Calu3 (cell line): ENCODE measurements at regions not wholly inside any gene's neighbourhood (a gene's known extent, or its start where the extent isn't known, plus 50 kb on each side); places are given as distances from the start of the nearest gene placed in this dataset.
"Not testable (repeated sequence)": the region's sequence is repeated elsewhere in the genome, so short reads cannot be mapped to it uniquely, and the experiment has no call there.

ENCODE experiments used
- BruUV-seq: library from RNA; stranded (reverse); fragments of 400-500 nt; replicated peaks from 2 replicates; lab custom pipeline; 2021; lab: Mats Ljungman, UMichigan
- CTCF ChIA-PET: fragments of 300-600 bp; sonication (Branson Sonifier 250); formaldehyde crosslinking; loops from one replicate; lab custom pipeline; 2022; ENCODE audit warnings: antibody characterized with exemption; lab: Charles Lee
- DNase-seq: peaks from one replicate; pipeline ENCODE4 v3.0.0; 2022
- H3K27ac Mint-ChIP-seq: one replicate; pipeline ENCODE4 v1.8.0; 2022; ENCODE audit warnings: mixed read lengths; ENCODE audit not compliant: unreplicated experiment
- H3K27me3 Mint-ChIP-seq: one replicate; pipeline ENCODE4 v1.8.0; 2022; ENCODE audit warnings: mixed read lengths; ENCODE audit not compliant: unreplicated experiment
- H3K36me3 Mint-ChIP-seq: one replicate; pipeline ENCODE4 v1.8.0; 2022; ENCODE audit warnings: mild to moderate bottlenecking, moderate library complexity, mixed read lengths; ENCODE audit not compliant: insufficient read depth, unreplicated experiment
- H3K4me1 Mint-ChIP-seq: one replicate; pipeline ENCODE4 v1.8.0; 2022; ENCODE audit warnings: mild to moderate bottlenecking, low read depth, mixed read lengths; ENCODE audit not compliant: unreplicated experiment
- H3K4me3 Mint-ChIP-seq: one replicate; pipeline ENCODE4 v1.8.0; 2022; ENCODE audit warnings: mild to moderate bottlenecking, low read depth, moderate library complexity, mixed read lengths; ENCODE audit not compliant: unreplicated experiment
- H3K9me3 Mint-ChIP-seq: one replicate; pipeline ENCODE4 v1.8.0; 2022; ENCODE audit warnings: low read depth, mixed read lengths; ENCODE audit not compliant: unreplicated experiment
- intact Hi-C: fragments of 100-400 bp; cut with micrococcal nuclease; formaldehyde crosslinking; loops from one replicate; pipeline ENCODE4 v1.10.0; 2022; ENCODE audit not compliant: unreplicated experiment
- TF ChIP-seq, protein P1 (sequence below): fragments of 200-600 bp; IDR thresholded peaks from one replicate; pipeline ENCODE4 v1.8.0; 2022; ENCODE audit warnings: antibody characterized with exemption; ENCODE audit not compliant: unreplicated experiment

DNA sequence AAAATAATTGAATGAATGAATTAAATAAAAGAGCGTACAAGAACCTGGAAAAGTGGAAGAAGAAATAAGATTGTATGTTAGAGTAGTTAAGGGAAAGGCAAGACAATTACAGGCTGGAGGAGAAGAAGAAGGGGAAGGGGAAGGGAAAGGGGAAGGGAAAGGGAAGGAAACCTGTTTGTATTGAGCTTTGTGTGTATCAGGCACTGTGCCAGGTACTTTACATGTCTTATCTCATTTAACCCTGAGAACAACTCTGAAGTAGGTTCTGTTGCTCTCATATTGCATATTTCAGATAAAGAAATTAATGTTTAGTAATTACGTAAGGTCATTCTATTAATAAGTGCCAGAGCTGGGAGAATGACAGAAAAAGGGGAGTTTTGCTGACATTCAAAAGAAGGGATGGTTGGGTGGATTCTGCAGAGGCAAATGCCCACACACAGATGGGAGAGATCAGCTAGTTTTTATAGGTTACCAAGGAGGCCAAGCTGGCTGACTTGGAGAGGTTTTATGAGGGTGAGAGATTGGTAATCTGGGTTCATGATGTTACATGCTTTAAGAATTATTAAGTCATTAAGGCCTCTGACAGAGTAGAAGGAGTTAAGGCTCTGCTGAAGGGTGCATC is 92.3 kb upstream of the LCORL start:
- no peaks in the 10 kb centered on the region for H3K9me3 Mint-ChIP-seq
- H3K27me3 Mint-ChIP-seq = no peaks in the 10 kb centered on the region
- TF ChIP-seq, protein P1, sequence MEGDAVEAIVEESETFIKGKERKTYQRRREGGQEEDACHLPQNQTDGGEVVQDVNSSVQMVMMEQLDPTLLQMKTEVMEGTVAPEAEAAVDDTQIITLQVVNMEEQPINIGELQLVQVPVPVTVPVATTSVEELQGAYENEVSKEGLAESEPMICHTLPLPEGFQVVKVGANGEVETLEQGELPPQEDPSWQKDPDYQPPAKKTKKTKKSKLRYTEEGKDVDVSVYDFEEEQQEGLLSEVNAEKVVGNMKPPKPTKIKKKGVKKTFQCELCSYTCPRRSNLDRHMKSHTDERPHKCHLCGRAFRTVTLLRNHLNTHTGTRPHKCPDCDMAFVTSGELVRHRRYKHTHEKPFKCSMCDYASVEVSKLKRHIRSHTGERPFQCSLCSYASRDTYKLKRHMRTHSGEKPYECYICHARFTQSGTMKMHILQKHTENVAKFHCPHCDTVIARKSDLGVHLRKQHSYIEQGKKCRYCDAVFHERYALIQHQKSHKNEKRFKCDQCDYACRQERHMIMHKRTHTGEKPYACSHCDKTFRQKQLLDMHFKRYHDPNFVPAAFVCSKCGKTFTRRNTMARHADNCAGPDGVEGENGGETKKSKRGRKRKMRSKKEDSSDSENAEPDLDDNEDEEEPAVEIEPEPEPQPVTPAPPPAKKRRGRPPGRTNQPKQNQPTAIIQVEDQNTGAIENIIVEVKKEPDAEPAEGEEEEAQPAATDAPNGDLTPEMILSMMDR = no peak

DNA sequence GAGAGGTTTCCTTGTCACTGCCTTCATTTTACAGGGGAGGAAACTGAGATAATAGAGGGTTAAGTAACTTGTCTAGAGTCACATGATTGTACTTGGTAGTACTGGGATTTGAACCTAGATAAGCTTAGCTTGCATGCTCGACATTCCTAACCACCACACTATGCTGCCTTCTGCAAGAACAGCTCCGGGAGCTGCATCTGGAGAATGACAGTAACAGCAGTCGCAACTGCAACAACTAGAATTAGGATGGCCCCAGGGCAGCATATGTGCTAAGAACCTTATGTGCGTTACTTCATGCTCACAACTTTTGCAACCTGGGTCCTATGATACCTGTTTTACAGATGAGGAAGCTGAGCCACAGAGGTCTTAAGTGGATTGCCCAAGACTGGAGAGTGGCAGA is 89.5 kb upstream of the LCORL start:
- no peaks in the 10 kb centered on the region for H3K9me3 Mint-ChIP-seq
- H3K27ac Mint-ChIP-seq = no peak overlapping the region
- intact Hi-C loops = loop anchor here (5.0 kb wide), 1 partner anchor 89 kb away; the partner anchor contains the start of gene LCORL
- CTCF ChIA-PET = no interaction called here
- no peaks in the 10 kb centered on the region for H3K36me3 Mint-ChIP-seq
- BruUV-seq = no TSS peak
- H3K27me3 Mint-ChIP-seq = no peaks in the 10 kb centered on the region
- TF ChIP-seq, protein P1 = no peak
- H3K4me3 Mint-ChIP-seq = no peak overlapping the region
- peaks cover 33% of the 10 kb centered on the region for H3K4me1 Mint-ChIP-seq
- DNase-seq = no peak

More for the DNA sequence above, 92.3 kb upstream of the LCORL start:
- CTCF ChIA-PET = no interaction called here
- intact Hi-C loops = loop anchor here (5.0 kb wide), 1 partner anchor 92 kb away; the partner anchor contains the start of gene LCORL
- peak; percentile 25 for DNase-seq
- Mint-ChIP-seq H3K4me1 (peaks cover 14% of the 10 kb centered on the region), H3K36me3 (no peaks in the 10 kb centered on the region), H3K27ac (peak overlapping the region; percentile 8), H3K4me3 (no peak overlapping the region)
- BruUV-seq = no TSS peak

DNA sequence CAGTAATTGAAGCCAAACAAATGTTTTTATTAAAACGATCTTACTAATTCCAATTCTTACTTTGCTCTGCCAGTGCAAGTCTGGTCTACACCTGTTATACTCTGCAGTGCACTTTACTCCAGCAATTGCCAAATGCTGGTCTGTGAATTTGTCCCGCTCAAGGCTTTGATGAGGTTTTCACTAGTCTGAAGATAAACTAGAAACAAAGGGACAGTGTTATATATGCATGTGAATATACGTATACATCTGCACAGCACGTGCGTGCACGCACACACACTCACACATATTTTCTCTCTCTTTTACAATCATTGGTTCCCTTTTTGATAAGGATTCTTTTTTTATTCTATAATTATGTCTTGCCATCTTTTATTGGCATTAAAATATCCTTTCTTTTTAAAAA is 88.5 kb upstream of the LCORL start:
- Mint-ChIP-seq H3K27me3 (no peaks in the 10 kb centered on the region), H3K4me1 (peaks cover 42% of the 10 kb centered on the region), H3K9me3 (no peaks in the 10 kb centered on the region), H3K4me3 (no peak overlapping the region), H3K27ac (no peak overlapping the region), H3K36me3 (no peaks in the 10 kb centered on the region)
- CTCF ChIA-PET = no interaction called here
- DNase-seq = no peak
- intact Hi-C loops = loop anchor here (5.0 kb wide), 1 partner anchor 88 kb away; the partner anchor contains the start of gene LCORL
- BruUV-seq = no TSS peak
- TF ChIP-seq, protein P1 = no peak

DNA sequence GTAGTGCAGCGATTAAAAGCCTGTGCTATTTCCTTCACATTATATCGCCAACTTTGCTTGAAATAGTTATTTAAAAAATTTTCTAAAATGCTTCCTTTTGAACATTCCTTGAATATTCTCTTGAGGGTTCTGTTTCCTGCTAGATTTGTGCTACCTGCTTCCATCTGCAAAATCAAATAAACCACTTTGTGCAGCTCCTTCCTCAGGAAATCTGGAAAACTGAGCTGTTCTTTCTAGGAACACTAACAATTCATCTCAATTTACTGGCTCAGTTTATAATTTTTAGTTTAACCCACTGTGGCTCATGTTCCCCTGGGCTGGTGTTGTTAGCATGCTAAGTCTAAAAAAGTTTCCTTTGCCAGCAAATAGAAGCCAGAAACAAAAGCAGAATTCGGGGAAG is 88.1 kb upstream of the LCORL start:
- H3K4me1 Mint-ChIP-seq = peaks cover 43% of the 10 kb centered on the region
- TF ChIP-seq, protein P1 = no peak
- H3K27me3 Mint-ChIP-seq = no peaks in the 10 kb centered on the region
- H3K36me3 Mint-ChIP-seq = no peaks in the 10 kb centered on the region
- intact Hi-C loops = loop anchor here (5.0 kb wide), 1 partner anchor 87 kb away; the partner anchor contains the start of gene LCORL
- H3K27ac Mint-ChIP-seq = no peak overlapping the region
- CTCF ChIA-PET = no interaction called here
- no peaks in the 10 kb centered on the region for H3K9me3 Mint-ChIP-seq
- H3K4me3 Mint-ChIP-seq = no peak overlapping the region
- no peak for DNase-seq
- BruUV-seq = no TSS peak

DNA sequence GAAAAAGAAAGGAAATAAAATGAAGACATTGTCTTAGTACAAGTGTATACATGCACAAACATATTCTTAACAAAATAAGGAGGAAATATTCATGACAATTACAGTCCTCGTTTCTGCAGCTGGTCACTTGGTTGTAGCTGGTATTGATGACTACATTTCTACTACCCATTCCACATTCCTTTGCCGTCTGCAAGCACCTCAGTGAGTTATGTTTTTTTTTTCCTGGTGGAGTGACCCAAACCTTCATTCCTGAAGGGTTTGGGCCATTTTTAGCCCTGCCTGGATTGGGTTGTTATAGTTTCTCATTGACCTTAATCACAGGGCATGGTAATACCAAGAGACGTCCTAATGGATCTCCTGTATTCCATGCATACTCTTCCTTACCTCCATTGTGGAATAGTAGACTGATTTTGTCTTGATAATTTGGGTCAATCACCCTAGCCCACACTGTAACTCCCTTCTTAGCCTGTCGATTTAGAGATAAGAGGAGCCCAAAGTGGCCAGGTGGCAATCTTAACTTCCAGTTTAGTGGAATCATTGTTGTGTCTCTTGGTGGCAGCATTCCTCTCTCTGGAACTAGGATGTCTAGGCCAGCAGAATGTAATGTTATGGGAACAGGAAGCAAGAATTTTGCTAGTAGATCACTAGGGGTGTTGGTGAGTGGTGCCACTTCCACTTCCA is 86.4 kb upstream of the LCORL start:
- H3K36me3 Mint-ChIP-seq, H3K27me3 Mint-ChIP-seq, H3K4me3 Mint-ChIP-seq, H3K27ac Mint-ChIP-seq, BruUV-seq, CTCF ChIA-PET, DNase-seq, intact Hi-C loops, H3K9me3 Mint-ChIP-seq: not testable (repeated sequence)
- peaks cover 29% of the 10 kb centered on the region for H3K4me1 Mint-ChIP-seq
